Dermis blood vessel endothelial cell (primary cell): ENCODE measurements at regions not wholly inside any gene's neighbourhood (a gene's known extent, or its start where the extent isn't known, plus 50 kb on each side); places are given as distances from the start of the nearest gene placed in this dataset.

Experiments
- DNase-seq: peaks from one replicate; pipeline ENCODE4 v3.0.0; 2010

GRCh38 chr14:83764656-83765599 lies 1765.0 kb upstream of the FLRT2 start:
- no peak for DNase-seq

GRCh38 chr14:83777516-83777915 lies 1752.4 kb upstream of the FLRT2 start:
- no peak for DNase-seq

- peak; percentile 2 for DNase-seq
These were observed 1750.7 kb upstream of the FLRT2 start for GRCh38 chr14:83779266-83779665.

- DNase-seq, result no peak
These were observed 1749.6 kb upstream of the FLRT2 start for GRCh38 chr14:83780321-83780720.

- DNase-seq, result no peak
These were observed 1731.5 kb upstream of the FLRT2 start for GRCh38 chr14:83798421-83798820.

GRCh38 chr14:83799233-83799632 lies 1730.7 kb upstream of the FLRT2 start:
- no peak for DNase-seq

GRCh38 chr14:83814896-83815295 lies 1715.0 kb upstream of the FLRT2 start:
- peak; percentile 1 for DNase-seq

- DNase-seq, result peak; percentile 76
These were observed 1713.2 kb upstream of the FLRT2 start for GRCh38 chr14:83816761-83817160.

GRCh38 chr14:83825843-83826242 lies 1704.1 kb upstream of the FLRT2 start:
- no peak for DNase-seq

GRCh38 chr14:83826838-83827237 lies 1703.1 kb upstream of the FLRT2 start:
- DNase-seq, result no peak

GRCh38 chr14:83827383-83827782 lies 1702.6 kb upstream of the FLRT2 start:
- peak; percentile 27 for DNase-seq

GRCh38 chr14:83828406-83828805 lies 1701.5 kb upstream of the FLRT2 start:
- DNase-seq, result no peak

- no peak for DNase-seq
These were observed 1699.6 kb upstream of the FLRT2 start for GRCh38 chr14:83830316-83830715.

- no peak for DNase-seq
These were observed 1691.7 kb upstream of the FLRT2 start for GRCh38 chr14:83838226-83838625.

- no peak for DNase-seq
These were observed 1687.4 kb upstream of the FLRT2 start for GRCh38 chr14:83842547-83842946.

GRCh38 chr14:83847102-83847501 lies 1682.8 kb upstream of the FLRT2 start:
- DNase-seq, result no peak

- DNase-seq, result no peak
These were observed 1679.9 kb upstream of the FLRT2 start for GRCh38 chr14:83850092-83850491.

- DNase-seq, result no peak
These were observed 1673.6 kb upstream of the FLRT2 start for GRCh38 chr14:83856334-83856733.

- DNase-seq, result no peak
These were observed 1669.3 kb upstream of the FLRT2 start for GRCh38 chr14:83860631-83861155.

- no peak for DNase-seq
These were observed 1666.7 kb upstream of the FLRT2 start for GRCh38 chr14:83863042-83863774.

- no peak for DNase-seq
These were observed 1665.8 kb upstream of the FLRT2 start for GRCh38 chr14:83864106-83864505.

- peak; percentile 1 for DNase-seq
These were observed 1662.2 kb upstream of the FLRT2 start for GRCh38 chr14:83867566-83868225.
